Testis (tissue), 2 donors: ENCODE measurements at regions not wholly inside any gene's neighbourhood (a gene's known extent, or its start where the extent isn't known, plus 50 kb on each side); places are given as distances from the start of the nearest gene placed in this dataset.

Source experiments
- POLR2A ChIP-seq: fragments of 450-650 bp; IDR thresholded peaks from one replicate; pipeline ENCODE4 v1.6.1; 2017; ENCODE audit warnings: antibody characterized with exemption, mild to moderate bottlenecking, moderate library complexity
- TF ChIP-seq, protein P1 (sequence below), 3 experiments: fragments of 450-650 bp in 2 of 3; fragments of 200-600 bp in 1 of 3; sonication (generic) in 1 of 3; IDR thresholded peaks; one replicate each; pipeline ENCODE4 v1.5.1; 2016 to 2019; ENCODE audit warnings: antibody characterized with exemption in 3 of 3, mild to moderate bottlenecking in 2 of 3, moderate library complexity in 1 of 3

DNA sequence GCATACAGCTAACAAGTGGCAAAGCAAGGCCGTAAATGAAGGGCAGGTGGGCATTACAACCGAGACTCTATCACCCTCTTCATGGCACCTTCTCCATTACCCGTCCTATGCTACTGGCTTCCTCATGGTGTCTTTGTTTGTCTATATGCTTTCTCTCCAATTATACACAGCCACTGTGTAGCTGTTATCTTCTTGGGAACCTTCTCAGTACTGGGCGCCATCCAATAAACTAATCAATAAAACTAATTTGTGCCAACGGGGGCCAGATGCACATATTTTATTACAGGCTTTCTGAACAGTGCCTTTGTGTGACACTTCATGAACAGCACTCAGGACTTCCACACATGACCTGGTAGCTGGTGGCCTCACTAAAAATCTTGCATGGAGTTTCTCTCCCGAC lies 149.8 kb upstream of the PCSK2 start:
- TF ChIP-seq, protein P1, sequence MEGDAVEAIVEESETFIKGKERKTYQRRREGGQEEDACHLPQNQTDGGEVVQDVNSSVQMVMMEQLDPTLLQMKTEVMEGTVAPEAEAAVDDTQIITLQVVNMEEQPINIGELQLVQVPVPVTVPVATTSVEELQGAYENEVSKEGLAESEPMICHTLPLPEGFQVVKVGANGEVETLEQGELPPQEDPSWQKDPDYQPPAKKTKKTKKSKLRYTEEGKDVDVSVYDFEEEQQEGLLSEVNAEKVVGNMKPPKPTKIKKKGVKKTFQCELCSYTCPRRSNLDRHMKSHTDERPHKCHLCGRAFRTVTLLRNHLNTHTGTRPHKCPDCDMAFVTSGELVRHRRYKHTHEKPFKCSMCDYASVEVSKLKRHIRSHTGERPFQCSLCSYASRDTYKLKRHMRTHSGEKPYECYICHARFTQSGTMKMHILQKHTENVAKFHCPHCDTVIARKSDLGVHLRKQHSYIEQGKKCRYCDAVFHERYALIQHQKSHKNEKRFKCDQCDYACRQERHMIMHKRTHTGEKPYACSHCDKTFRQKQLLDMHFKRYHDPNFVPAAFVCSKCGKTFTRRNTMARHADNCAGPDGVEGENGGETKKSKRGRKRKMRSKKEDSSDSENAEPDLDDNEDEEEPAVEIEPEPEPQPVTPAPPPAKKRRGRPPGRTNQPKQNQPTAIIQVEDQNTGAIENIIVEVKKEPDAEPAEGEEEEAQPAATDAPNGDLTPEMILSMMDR (IDR thresholded peaks at IDR 0.05): no peak
- no peak for TF ChIP-seq POLR2A
